HG03571 (cell line): ENCODE measurements at regions not wholly inside any gene's neighbourhood (a gene's known extent, or its start where the extent isn't known, plus 50 kb on each side); places are given as distances from the start of the nearest gene placed in this dataset.
"Not testable (repeated sequence)": the region's sequence is repeated elsewhere in the genome, so short reads cannot be mapped to it uniquely, and the experiment has no call there.

Experiments used
- ATAC-seq: cut with Tn5 transposase; IDR thresholded peaks from one replicate; pipeline ENCODE4 v1.9.1; 2021; ENCODE audit not compliant: unreplicated experiment

DNA sequence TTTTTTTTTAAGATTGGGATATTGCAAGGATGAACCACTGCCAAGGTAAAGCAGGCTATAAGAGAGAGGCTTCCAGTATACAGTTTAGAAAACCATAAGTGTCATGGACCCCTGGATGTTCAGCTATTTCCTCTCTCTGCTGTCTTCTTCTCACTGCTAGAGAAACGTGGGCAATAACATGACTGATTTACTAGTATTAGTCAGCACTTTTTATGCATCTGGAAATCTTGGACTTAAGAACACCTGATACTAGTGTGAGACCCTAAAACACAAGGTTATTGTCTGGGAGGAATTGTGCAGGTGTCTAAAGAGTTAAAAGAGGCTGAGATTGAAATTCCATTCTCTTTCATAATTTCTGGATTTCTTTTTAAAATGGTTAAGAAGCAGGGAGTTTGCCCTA is 460.6 kb upstream of the MCTP2 start:
- no peak for ATAC-seq

DNA sequence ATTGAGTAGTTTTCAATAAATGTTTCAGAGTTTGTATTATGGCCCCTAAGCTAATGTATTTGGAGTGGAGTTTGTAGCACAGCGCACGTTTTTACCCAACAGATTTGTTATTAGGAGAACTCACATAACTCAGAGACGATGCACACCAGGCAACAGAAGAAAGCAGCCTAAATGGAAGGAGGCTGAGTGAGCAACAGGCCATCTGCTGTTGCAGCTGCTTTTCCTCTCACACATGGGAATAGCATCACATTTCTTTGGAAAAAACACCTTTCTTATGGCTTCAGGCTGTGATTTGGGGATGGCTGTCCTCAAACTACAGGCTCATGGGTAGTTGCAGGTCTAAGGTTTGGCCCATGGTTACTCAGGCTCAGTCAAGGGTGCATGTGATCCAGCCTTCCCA is 469.3 kb upstream of the MCTP2 start:
- no peak for ATAC-seq

DNA sequence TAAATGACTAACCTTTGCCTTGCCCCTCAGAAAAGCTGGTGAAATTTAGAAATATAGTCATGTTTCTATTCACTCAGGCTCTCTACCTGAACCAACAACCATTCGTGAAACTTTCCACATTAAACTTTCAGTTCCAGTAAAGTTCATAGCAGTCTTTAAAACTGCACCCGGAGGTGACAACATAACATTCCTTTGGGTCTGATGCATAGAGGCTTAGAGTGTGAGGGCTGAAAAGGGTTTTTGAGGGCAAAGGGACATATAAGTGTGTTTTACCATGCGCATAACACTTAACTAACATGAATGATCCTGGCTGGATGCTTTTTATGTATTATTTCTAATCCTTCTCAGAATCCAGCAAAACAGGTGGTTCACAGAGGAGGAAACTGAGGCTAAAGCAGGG is 471.7 kb upstream of the MCTP2 start:
- ATAC-seq = no peak

DNA sequence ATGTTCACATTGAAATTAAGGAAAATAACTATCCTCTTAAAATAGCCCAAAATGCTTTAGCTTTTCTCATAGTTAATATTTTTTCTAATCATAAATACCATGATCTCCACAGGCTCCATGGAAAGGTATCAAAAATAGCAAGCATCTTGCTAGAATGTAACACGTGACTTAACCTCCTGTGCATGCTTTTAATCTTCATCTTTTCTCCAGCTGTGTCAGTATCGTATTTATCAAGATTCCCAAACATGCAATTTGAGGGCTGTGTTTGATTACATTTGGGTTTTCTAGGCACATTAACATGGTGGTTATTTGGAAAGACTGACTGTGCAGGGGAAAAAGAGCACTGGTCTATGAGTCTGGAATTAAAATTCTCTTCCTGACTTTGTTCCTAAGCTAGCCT is 472.5 kb upstream of the MCTP2 start:
- ATAC-seq = no peak

DNA sequence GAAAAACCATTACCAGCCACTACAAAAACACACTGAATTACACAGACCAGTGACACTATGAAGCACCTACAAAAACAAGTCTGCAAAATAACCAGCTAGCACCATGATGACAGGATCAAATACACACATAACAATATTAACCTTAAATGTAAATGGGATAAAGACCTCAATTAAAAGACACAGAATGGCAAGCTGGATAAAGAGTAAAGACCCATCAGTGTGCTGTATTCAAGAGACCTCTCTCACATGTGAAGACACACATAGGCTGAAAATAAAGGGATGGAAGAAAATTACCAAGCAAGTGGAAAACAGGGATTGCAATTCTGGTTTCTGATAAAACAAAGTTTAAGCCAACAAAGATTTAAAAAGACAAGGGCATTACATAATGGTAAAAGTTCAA is 482.7 kb upstream of the MCTP2 start:
- ATAC-seq = no peak

DNA sequence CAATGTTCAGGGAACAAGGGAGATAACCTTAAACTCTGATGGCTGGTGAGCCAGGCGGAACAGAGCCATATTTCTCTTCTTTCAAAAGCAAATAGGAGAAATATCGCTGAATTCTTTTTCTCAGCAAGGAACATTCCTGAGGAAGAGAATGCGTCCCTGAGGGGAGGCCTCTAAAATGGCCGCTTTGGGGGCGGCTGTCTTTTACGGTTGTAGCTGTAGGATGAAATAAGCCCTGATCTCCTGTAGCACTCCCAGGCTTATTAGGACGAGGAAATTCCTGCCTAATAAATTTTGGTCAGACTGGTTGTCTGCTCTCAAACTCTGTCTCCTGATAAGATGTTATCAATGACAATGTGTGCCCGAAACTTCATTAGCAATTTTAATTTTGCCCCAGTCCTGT is 496.4 kb upstream of the MCTP2 start:
- ATAC-seq = not testable (repeated sequence)

DNA sequence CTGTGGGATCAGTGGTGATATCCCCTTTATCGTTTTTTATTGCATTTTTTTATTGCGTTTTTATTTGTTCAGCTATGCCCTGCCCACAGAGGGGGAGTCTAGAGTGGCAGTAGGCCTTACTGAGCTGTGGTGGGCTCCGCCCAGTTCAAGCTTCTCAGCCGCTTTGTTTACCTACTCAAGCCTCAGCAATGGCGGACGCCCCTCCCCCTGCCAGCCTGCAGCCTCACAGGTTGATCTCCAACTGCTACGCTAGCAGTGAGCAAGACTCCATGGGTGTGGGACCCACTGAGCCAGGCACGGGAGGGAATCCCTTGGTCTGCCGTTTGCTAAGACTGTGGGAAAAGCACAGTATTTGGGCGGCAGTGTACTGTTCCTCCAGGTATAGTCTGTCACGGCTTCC is 500.6 kb upstream of the MCTP2 start:
- ATAC-seq = no peak

DNA sequence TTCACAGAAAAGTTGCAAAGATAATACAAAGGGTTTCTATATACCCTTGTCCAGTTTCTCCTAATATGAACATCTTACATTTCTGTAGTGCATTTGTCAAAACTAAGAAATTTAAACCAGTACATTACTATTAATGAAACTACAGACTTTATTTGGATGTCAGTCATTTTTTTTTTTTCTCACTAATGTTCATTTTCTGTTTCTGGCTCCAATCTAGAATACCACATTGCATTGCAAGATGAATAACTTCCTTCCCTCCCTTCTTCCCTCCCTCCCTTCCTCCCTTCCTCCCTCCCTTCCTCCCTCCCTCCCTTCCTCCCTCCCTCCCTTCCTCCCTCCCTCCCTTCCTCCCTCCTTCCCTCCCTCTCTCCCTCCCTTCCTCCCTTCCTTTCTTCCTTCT is 509.2 kb upstream of the MCTP2 start:
- no peak for ATAC-seq

DNA sequence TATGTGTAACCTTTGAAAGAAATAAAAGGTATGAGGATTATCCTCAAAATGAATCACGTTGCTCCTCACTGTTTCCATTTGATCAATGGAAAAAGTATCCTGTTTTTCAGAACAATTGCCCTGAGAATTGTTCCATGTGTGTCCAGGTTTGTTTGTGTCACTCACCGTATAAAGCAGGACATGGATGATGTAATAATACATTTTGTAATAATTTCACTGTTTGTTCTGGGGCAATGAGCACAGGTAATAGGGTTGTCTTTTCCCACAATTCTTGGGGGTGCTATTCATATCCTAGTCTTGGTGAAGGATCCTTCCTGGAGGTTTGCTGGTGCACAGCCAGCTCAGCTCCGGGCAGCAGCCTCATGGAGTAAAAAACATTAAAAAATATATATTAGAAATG is 510.8 kb upstream of the MCTP2 start:
- ATAC-seq = no peak

DNA sequence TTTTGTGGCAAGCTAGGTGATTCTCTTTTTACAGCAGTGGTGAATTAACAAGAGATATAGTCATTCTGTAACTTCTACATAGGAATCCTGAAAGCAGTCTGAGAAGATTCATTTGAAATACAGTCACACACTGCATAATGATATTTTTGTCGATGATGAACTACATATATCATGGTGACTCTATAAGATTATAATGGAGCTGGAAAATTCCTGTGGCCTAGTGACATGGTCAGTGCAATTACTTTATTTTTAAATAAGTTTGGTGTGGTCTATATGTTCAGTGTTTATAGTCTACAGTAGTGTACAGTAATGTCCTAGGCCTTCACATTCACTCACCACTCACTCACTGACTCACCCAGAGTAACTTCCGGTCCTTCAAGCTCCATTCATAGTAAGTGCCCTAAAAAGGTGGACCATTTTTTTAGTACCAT is 511.4 kb upstream of the MCTP2 start:
- no peak for ATAC-seq

DNA sequence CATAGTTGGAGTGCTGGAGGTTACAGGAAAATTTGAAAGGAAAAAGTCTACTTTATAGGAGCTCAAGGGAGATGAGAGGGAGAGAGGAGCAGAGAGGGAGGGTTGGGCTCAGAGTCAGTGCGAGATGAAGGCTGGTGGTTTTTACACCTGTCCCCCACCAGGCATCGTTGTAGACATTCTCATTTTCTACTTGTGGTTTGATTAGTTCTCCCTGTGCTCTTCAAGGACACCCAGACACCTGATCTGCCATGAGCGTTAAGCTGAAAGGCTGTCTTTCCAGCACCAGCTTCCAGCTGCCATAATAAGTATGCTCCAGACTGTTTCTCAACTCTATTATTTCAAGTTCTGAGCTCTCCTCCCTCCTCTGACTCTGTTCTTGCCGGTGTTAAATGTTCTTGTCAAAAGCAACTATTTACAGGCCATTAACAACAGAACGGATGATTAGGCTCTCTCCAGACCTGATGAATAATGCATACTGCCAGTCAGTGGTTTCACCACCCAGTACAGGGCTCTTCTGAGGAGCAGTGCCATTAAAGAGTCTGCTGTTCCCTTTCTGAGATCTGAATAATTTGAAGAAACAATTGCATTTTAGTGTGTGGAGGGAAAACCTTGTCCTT is 514.6 kb upstream of the MCTP2 start:
- no peak for ATAC-seq

DNA sequence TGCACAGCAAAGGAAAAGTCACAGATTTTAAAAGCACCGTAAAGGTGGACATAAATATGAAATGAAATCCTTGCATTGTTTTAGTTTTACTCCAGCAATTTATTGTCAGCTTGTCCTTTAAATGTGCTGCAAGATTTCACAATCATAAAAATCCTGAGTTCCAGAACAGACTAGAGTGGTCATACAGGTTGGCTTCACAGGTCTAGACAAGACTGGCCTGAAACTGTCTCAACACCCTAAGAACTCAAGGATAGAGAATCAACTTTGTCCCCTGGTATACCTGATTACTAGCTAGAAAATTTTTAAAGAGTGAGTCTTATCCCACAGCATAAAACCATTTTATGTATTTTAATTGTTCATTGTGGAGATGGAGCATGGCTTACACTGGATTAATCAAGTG is 521.7 kb upstream of the MCTP2 start:
- ATAC-seq = no peak

DNA sequence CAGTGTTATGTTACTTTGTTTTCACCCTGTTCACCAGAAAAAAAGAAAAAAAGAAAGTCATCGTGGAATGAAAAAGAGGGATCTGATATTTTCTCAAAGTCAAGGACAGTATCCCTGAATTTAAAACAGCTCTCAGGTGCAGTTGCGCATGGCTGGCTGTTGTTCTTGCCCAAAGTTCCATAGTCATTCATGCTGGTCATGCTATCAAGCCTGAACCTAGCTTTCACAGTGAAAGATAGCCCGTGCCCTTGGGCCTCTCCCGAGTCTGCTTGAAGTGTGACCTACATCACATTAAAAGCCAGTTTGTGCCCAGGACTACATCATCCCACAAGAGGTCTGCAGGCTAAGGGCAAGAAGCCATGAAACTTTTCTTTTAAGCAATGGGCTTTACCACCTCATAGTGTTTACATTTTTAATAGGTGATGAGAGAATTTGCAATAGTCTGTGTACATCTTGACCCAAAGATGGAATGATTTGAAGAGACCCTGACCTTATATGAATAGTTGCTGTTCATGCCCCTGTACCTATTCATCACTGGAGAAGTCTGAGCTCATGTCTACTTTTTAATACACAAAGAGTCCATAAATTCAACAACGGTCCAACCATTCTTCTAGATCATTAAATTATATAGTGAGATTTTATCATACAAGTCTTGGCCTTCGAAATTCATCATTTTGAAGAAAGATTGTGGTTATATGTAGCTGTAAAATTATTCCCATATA is 522.5 kb upstream of the MCTP2 start:
- no peak for ATAC-seq

DNA sequence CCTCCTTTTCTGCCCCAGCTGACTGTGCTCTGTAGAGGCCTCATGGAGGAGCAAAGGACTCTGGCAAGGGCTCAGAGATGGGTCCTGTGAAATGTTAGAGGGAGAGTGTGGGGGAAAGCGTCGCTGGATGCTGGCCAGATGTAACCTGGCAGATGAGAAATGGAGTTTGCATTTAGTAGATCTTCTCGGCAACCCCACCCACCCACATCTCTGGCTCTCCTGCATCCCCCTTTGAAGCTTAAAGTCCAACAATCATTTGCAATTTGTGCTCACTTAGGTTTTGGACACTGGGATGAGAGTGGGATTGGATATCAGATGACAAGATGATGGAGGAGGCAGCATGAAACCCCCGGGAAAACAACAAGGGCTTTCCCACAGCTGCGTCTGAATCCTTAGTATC is 523.6 kb upstream of the MCTP2 start:
- no peak for ATAC-seq

DNA sequence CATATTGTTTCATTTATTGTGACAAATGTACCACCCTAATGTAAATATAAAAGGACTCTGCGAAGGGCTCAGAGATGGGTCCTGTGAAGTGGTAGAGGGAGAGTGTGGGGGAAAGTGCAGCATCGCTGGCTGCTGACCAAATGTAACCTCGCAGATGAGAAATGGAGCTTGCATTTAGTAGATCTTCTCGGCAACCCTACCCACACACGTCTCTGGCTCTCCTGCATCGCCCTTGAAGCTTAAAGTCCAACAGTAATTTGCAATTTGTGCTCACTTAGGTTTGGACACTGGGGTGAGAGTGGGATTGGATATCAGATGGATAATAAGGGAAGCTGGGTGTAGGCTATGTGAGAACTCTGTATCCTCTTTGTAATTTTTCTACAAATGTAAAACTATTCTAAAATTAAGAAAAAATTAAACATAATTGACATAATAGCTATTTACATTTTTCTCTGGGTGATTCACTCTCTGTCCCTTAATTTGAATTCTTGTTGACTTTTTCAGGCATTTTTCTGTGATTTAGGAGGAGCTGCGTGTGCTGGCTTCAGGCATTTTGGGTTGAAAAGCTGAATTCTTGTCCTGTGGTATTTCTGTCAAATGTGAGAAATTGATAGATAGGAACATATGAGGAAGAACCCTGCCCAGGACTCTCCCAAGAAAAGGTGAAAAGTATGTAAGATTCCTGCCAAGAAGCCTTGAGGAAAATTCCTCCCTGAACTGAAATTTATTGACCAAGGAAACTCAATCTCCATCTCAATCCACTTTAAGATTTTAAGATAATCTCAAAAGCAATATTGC is 524.7 kb upstream of the MCTP2 start:
- ATAC-seq = no peak

DNA sequence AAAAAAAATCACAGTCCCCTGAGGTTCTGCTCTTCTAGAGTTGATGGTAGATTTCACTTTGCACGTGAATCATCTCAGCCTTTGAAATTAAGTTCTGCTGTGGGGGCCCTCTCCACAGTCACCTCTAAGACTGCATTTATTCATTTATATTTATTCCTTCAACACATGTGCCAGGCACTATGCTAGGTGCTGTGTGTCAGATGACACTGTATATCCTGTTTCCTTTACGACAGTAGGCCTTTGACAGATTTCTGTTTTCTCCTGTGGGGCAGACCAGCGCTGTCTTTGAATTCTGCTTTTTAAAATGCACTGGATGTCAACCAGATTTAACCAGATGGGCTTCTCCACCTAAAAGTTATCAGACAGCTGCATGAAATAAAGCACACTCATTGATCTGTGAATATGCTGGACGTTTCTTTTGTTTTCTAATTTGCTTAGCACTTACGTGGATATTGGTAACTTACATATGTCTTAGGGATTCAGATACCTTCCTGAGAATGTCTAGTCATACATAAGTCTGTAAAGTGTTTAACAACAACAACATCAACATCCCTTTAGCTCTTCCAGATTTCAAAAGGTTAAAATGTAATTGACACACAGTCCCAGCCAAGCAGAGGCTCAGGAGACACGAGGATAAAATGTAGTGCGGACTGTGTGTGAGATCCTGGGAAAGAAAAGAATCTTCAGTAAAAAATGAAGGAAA is 525.5 kb upstream of the MCTP2 start:
- ATAC-seq = no peak

DNA sequence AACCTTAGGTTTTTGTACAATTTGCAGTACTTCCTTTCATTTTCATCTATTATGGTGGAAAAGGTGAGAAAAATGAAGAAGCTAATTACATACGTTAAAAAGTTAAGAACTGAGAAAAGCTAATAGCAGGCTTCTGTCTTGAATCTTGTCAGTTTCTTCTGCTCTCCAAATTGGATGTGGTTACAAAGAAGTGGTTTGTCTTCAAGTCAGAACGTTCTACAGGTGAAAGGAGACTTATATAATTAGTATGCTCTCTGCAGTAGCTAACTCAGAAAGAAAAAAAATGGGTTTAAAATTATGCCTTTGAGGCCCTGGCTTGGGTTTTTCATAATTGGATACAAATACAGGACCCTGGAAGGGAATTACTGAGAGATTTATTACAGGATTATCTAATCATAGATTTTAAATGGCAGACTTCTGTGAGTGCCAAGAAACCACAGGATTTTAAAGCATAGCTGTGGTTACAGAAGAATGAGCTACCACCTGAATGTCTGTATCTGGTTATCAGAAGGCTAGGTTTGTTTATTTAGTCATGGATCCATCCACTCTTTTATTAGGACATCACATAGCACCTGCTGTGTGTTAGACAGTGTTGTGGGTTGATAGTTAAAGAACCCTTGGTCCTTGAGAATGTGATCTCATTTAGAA is 528.1 kb upstream of the MCTP2 start:
- no peak for ATAC-seq

DNA sequence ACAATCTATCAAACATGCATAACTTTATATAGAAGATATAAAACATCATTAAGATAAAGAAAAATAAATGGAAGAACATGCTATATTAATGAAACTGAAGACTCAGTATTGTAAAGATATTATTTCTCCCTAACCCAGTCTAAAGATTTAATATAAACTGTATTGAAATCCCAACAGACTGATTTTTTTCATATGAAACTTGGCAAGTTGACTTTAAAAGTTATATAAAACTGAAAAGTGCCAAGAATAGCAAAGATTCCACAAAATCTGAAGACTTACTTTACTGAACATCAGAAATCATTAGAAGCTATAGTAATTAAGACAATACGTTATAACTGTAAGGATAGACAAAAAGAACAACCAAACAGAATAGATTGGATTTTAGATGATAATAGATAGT is 531.3 kb upstream of the MCTP2 start:
- ATAC-seq = no peak

DNA sequence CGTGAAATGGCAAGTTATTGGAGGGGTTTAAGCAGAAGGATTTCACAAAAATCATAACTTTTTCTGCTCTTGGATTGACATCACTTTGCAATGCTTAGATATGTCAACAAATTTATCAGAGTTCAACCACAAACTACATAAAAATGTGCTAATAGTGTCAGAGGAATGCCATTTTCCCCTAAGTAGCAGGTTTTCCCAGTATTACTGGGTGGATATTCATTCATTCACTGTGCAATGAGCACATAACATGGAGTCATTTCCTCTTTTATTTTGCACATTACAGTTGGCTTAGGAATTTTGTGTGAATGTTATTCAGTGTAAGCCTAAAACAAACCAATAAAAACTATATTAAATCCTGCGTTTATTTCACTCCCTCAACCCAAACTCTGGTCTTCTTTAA is 537.3 kb upstream of the MCTP2 start:
- no peak for ATAC-seq

DNA sequence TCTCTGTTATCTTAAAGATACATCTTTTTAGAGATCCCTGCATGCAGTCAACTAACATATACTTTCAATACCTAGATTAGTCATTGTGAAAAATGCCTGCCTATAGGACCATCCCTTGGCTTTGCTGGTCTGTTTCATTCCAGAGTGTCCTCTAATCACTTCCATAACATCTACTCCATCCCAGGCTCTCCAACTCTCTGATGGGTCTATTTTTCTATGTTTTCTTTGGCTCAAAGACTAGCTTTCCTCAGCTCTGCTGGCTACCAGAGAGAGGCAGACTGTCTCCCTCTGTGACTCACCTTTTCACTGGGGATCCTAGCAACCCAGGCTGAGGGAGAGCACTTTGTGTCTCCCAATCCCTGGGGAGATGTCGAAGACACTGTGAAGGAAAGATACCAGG is 547.7 kb upstream of the MCTP2 start:
- ATAC-seq = no peak

DNA sequence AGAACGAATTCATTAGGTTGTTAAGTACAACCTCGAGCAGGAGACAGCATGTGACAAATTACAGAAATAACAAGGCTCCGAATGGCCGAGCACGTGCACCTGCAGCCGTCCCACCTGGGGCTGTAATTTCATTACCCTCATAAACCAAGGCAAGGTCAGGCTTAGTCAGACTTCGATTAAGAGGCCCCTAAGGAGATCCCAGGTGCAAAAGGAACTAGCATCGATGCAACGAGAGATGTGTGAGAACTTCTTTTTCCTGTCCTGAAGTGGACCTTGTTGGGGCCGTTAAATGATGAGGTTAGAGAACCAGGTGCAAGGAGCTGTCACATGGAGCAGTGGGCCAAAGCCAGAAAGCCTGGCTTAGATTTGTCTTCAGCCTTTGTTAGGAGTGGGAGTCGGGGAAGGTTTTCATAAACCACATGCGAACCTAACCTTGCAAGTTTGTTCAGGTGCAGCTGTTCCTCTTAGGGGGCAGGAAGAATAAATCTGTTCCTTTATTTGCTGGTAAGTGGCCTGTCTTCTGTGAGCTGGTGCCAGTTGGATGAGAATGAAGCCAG is 559.9 kb upstream of the MCTP2 start:
- ATAC-seq = no peak
